Heart left ventricle (tissue), 16 donors: ENCODE measurements at regions not wholly inside any gene's neighbourhood (a gene's known extent, or its start where the extent isn't known, plus 50 kb on each side); places are given as distances from the start of the nearest gene placed in this dataset.

Experiments
- ATAC-seq, 4 donors: fragments of 200-7000 bp; cut with Tn5 transposase; one replicate each; pipeline ENCODE4 v1.9.1; 2020 to 2022; ENCODE audit warnings: moderate library complexity in 4 of 4, mild to moderate bottlenecking in 3 of 4, moderate number of reproducible peaks in 1 of 4
- DNase-seq, 5 donors: peaks; one replicate each; pipeline ENCODE4 v3.0.0-alpha.2; 2020
- H3K27ac ChIP-seq, 12 donors: fragments of 200-600 bp; sonication (generic) in 4 of 12; one replicate each; pipeline versions ENCODE4 v1.5.0 to v1.8.0; 2016 to 2022; ENCODE audit warnings: mild to moderate bottlenecking in 2 of 12
- H3K27me3 ChIP-seq, 9 donors: fragments of 200-600 bp; sonication (generic) in 2 of 9; one replicate each; pipeline versions ENCODE4 v1.5.1 to v1.8.0; 2016 to 2022; ENCODE audit warnings: mild to moderate bottlenecking in 3 of 9
- H3K36me3 ChIP-seq, 9 donors: fragments of 200-600 bp; sonication (generic) in 2 of 9; one replicate each; pipeline versions ENCODE4 v1.5.0 to v1.8.0; 2018 to 2022; ENCODE audit warnings: mild to moderate bottlenecking in 2 of 9
- H3K4me1 ChIP-seq, 12 donors: fragments of 200-600 bp; sonication (generic) in 4 of 12; one replicate each; pipeline versions ENCODE4 v1.5.0 to v1.8.0; 2016 to 2022; ENCODE audit warnings: mild to moderate bottlenecking in 3 of 12
- H3K4me3 ChIP-seq, 12 donors: fragments of 200-600 bp; sonication (generic) in 4 of 12; one replicate each; pipeline versions ENCODE4 v1.5.0 to v1.8.0; 2017 to 2022; ENCODE audit warnings: mild to moderate bottlenecking in 9 of 12, moderate library complexity in 4 of 12
- H3K9me3 ChIP-seq, 12 donors: fragments of 200-600 bp; sonication (generic) in 4 of 12; one replicate each; pipeline versions ENCODE4 v1.5.0 to v1.8.0; 2016 to 2022; ENCODE audit warnings: mild to moderate bottlenecking in 1 of 12
- POLR2A ChIP-seq, 2 donors: fragments of 450-650 bp; IDR thresholded peaks; one replicate each; pipeline ENCODE4 v1.6.1; 2017; ENCODE audit warnings: antibody characterized with exemption in 2 of 2, mild to moderate bottlenecking in 2 of 2, moderate library complexity in 2 of 2
- WGBS, 4 donors: extraction: QIAGEN DNeasy Blood & Tissue Kit in 2 of 4; methylation state at CpG; one replicate each; pipeline versions ENCODE4 v1.1.5 to v1.1.7; 2013 to 2018; 5-methylcytosine and 5-hydroxymethylcytosine counted together
- intact Hi-C, 10 donors: fragments of 100-400 bp; cut with DNase I; formaldehyde crosslinking; loops; one replicate each; pipeline versions ENCODE4 v1.11.1 to v1.14.2; 2022
- TF ChIP-seq, protein P1 (sequence below), 12 donors: fragments of 200-600 bp; sonication (generic) in 4 of 12; IDR thresholded peaks; one replicate each; pipeline versions ENCODE4 v1.5.0 to v1.8.0; 2018 to 2022; ENCODE audit warnings: antibody characterized with exemption in 12 of 12, mild to moderate bottlenecking in 5 of 12
- donor health status: ischemic (EF 13 %, LVEDD 7.1; RV severe dilation, severe dysfunction).
- donor health status: healthy with polysubstance abuse.
- donor health status: DM: no; HTN: yes; CAD: no.
- donor health status: DM: no; HTN: no; CAD: no.
- donor health status: ischemic (EF 25% LVEDD 6.9; RV normal size, moderate dysfunction).
- donor health status: ischemic (EF 25% LVEDD 5.7; RV mildly dilated, moderate dysfunction).
- donor health status: healthy.
- donor health status: DM: yes; HTN: yes; CAD: no.
- donor health status: ischemic (EF 35%, LVEDD 5.7; RV mildly dilated, moderate dysfunction).
- donor health status: nonischemic (EF 11% LVEDD 7.7; RV severe dilation, severe dysfunction).
- donor health status: DM: yes; HTN: yes; CAD: no.
- donor health status: PGD.
- donor health status: ischemic (EF 29% LVEDD 5.4; RV normal size, mild dysfunction).
- donor health status: nonischemic (EF 23%, LVEDD 6.1; RV moderate dilation, normal function).

- no peak for DNase-seq
- no peak for ATAC-seq
- H3K27me3 ChIP-seq: peaks cover 0 to 5% (median 0%) of the 10 kb centered on the region in 9 donors
These were observed 71.1 kb downstream of the METRNL start for GRCh38 chr17:83150369-83151055.

DNA sequence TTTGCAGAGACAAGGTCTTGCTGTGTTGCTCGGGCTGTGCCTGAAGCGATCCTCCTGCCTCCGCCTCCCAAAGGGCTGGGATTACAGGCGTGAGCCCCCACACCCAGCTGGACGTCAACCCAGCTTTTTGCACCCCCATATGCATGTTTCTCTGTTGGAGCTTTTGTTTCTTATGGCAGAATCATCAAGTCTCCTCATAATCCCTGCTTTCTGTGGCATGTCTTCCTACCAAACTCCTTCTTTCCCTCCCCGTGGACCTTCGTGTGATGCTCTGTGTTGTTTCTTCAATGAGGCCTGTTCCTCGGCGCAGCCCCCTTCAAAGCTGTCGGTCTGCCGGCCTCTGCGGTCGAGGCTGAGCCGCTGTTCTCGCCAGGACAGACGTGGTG, 71.6 kb downstream of the METRNL start:
- DNase-seq (no peak), ATAC-seq (no peak)
- intact Hi-C loops: no loop called here
- Histone ChIP-seq H3K9me3 (no peaks in the 10 kb centered on the region), H3K4me3 (no peak overlapping the region), H3K4me1 (peaks cover 0 to 31% (median 0%) of the 10 kb centered on the region in 12 donors), H3K36me3 (no peaks in the 10 kb centered on the region), H3K27ac (no peak overlapping the region), H3K27me3 (peaks cover 0 to 5% (median 0%) of the 10 kb centered on the region in 9 donors)
- 82 to 88% (median 85%) methylated on average over 16 of the region's 16 CpGs for WGBS, 4 donors
- no peak for TF ChIP-seq POLR2A (IDR thresholded peaks at IDR 0.05)
- TF ChIP-seq, protein P1, sequence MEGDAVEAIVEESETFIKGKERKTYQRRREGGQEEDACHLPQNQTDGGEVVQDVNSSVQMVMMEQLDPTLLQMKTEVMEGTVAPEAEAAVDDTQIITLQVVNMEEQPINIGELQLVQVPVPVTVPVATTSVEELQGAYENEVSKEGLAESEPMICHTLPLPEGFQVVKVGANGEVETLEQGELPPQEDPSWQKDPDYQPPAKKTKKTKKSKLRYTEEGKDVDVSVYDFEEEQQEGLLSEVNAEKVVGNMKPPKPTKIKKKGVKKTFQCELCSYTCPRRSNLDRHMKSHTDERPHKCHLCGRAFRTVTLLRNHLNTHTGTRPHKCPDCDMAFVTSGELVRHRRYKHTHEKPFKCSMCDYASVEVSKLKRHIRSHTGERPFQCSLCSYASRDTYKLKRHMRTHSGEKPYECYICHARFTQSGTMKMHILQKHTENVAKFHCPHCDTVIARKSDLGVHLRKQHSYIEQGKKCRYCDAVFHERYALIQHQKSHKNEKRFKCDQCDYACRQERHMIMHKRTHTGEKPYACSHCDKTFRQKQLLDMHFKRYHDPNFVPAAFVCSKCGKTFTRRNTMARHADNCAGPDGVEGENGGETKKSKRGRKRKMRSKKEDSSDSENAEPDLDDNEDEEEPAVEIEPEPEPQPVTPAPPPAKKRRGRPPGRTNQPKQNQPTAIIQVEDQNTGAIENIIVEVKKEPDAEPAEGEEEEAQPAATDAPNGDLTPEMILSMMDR (IDR thresholded peaks at IDR 0.05): no peak

More at GRCh38 chr17:83150369-83151055, 71.1 kb downstream of the METRNL start:
- TF ChIP-seq, protein P1 (IDR thresholded peaks at IDR 0.05): no peak
- no peak for TF ChIP-seq POLR2A (IDR thresholded peaks at IDR 0.05)
- Histone ChIP-seq H3K9me3 (no peaks in the 10 kb centered on the region), H3K4me1 (peaks cover 0 to 26% (median 0%) of the 10 kb centered on the region in 12 donors), H3K4me3 (no peak overlapping the region), H3K27ac (no peak overlapping the region), H3K36me3 (no peaks in the 10 kb centered on the region)
- WGBS, 4 donors: 80 to 94% (median 88%) methylated on average over 10 of the region's 10 CpGs
- intact Hi-C loops: no loop called here

- ATAC-seq (no peak), DNase-seq (peak in 1 of 5 donors; percentile 15)
- TF ChIP-seq POLR2A (IDR thresholded peaks at IDR 0.05): no peak
- TF ChIP-seq, protein P1 (IDR thresholded peaks at IDR 0.05): no peak
- no peaks in the 10 kb centered on the region for H3K9me3 ChIP-seq
- 68 to 75% (median 73%) methylated on average over 27 to 32 of the region's 32 CpGs for WGBS, 4 donors
- intact Hi-C loops: no loop called here
- H3K4me3 ChIP-seq: no peak overlapping the region
- peaks cover 0 to 5% (median 0%) of the 10 kb centered on the region in 9 donors for H3K27me3 ChIP-seq
- H3K36me3 ChIP-seq: no peaks in the 10 kb centered on the region
- H3K27ac ChIP-seq: no peak overlapping the region
- H3K4me1 ChIP-seq: peaks cover 0 to 31% (median 0%) of the 10 kb centered on the region in 12 donors
These were observed 72.2 kb downstream of the METRNL start for GRCh38 chr17:83151442-83152226.

DNA sequence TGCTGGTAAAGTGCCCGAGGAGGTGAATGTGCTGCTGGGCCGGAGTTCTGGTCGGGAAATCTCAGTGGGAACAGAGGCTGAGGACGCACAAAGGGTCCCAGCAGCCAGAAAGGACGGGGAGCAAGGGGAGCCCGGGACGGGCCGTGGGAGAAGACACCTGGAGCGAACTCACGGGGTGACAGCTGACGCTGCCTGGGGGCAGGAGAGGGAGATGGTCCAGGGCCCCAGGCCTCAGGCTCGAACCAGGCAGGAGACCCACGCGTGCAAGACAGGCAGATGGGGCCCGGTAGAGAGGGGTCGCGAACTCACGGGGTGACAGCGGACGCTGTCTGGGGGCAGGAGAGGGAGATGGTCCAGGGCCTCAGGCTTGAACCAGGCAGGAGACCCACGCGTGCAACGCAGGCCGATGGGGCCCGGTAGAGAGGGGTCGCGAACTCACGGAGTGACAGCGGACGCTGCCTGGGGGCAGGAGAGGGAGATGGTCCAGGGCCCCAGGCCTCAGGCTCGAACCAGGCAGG, 72.9 kb downstream of the METRNL start:
- 91 to 94% (median 92%) methylated on average over 31 of the region's 31 CpGs for WGBS, 4 donors
- Histone ChIP-seq H3K9me3 (no peaks in the 10 kb centered on the region), H3K36me3 (no peaks in the 10 kb centered on the region), H3K27me3 (peaks cover 0 to 5% (median 0%) of the 10 kb centered on the region in 9 donors), H3K4me1 (peaks cover 0 to 31% (median 0%) of the 10 kb centered on the region in 12 donors), H3K27ac (peak overlapping the region in 1 of 12 donors; percentile 88), H3K4me3 (no peak overlapping the region)
- peak in 1 of 5 donors; percentile 18 for DNase-seq
- TF ChIP-seq POLR2A (IDR thresholded peaks at IDR 0.05): no peak
- ATAC-seq: no peak
- intact Hi-C loops: no loop called here
